Hepatocyte (in vitro differentiated cells): ENCODE measurements at regions not wholly inside any gene's neighbourhood (a gene's known extent, or its start where the extent isn't known, plus 50 kb on each side); places are given as distances from the start of the nearest gene placed in this dataset.

Experiments used
- CTCF ChIP-seq: fragments of 200-600 bp; sonication (generic); IDR thresholded peaks from 2 replicates; pipeline ENCODE4 v1.5.1; 2016; ENCODE audit warnings: antibody characterized with exemption, mild to moderate bottlenecking; ENCODE audit not compliant: poor library complexity
- EZH2phosphoT487 ChIP-seq: fragments of 200-600 bp; sonication (generic); IDR thresholded peaks from one replicate; pipeline ENCODE4 v1.6.1; 2018; ENCODE audit warnings: antibody characterized with exemption, mild to moderate bottlenecking, low read depth, moderate library complexity; ENCODE audit not compliant: unreplicated experiment, severe bottlenecking

GRCh38 chr5:44603496-44604272 lies 205.1 kb upstream of the MRPS30 start:
- no peak for TF ChIP-seq CTCF
- no peak for TF ChIP-seq EZH2phosphoT487
